ENCODE measurements at regions not wholly inside any gene's neighbourhood (a gene's known extent, or its start where the extent isn't known, plus 50 kb on each side); places are given as distances from the start of the nearest gene placed in this dataset.

- 88% methylated on average over 2 of the region's 3 CpGs for whole genome bisulfite sequencing (ENCODE audit: insufficient coverage)
- H3K36me3 ChIP-seq (replicated peaks in 1 of 2; ENCODE audit: control insufficient read depth in 1 of 2, insufficient read depth in 2 of 2, low read length in 2 of 2): no peaks in the 10 kb centered on the region
- Mint-ChIP-seq H3K9me3 (peaks cover 0 to 4% (median 2%) of the 10 kb centered on the region in 7 donors), H3K4me3 (no peak overlapping the region), H3K27ac (no peak overlapping the region), H3K4me1 (peaks cover 13% of the 10 kb centered on the region), H3K36me3 (no peaks in the 10 kb centered on the region), H3K27me3 (ENCODE audit: low read depth in 3 of 3) (peaks cover 0 to 6% (median 6%) of the 10 kb centered on the region in 3 donors)
- H3K4me3 ChIP-seq (replicated peaks in 1 of 3; ENCODE audit: low read depth in 2 of 3, low read length in 3 of 3): no peak overlapping the region
- no peak overlapping the region for H3K27ac ChIP-seq (ENCODE audit: low read depth in 1 of 2, low read length in 2 of 2)
- no peaks in the 10 kb centered on the region for H3K79me2 ChIP-seq (ENCODE audit: insufficient read depth, low read length)
- no peak for TF ChIP-seq CTCF (IDR thresholded peaks at IDR 0.05)
- no peaks in the 10 kb centered on the region for H4K20me1 ChIP-seq (ENCODE audit: insufficient read depth, low read length)
- DNase-seq: peak in 1 of 3 donors; percentile 25
- H3K27me3 ChIP-seq (ENCODE audit: control insufficient read depth in 2 of 2, insufficient read depth in 2 of 2, low read length in 2 of 2): no peaks in the 10 kb centered on the region
- no peak overlapping the region for H2AFZ ChIP-seq (ENCODE audit: insufficient read depth, low read depth, low read length, poor library complexity, severe bottlenecking)
- no peak overlapping the region for H3K9ac ChIP-seq (ENCODE audit: insufficient read depth, low read length, poor library complexity, severe bottlenecking)
- intact Hi-C loops (cut with micrococcal nuclease): loop anchor here in 1 of 2 donors (5.0 kb wide), 1 partner anchor 39 kb away; no protein-coding TSS in a partner anchor
- H3K4me1 ChIP-seq (ENCODE audit: control insufficient read depth in 1 of 2, insufficient read depth in 2 of 2, low read length in 2 of 2): peaks cover 4 to 6% of the 10 kb centered on the region in 2 donors
- H3K4me2 ChIP-seq (replicated peaks; ENCODE audit: extremely low read depth, low read length, poor library complexity, severe bottlenecking): no peak overlapping the region
- H3K9me3 ChIP-seq (replicated peaks in 1 of 2; ENCODE audit: control insufficient read depth in 1 of 2, insufficient read depth in 1 of 2, low read length in 2 of 2): no peaks in the 10 kb centered on the region
Observed at GRCh38 chr2:74748665-74749064, 85.3 kb upstream of the HK2 start.

GRCh38 chr2:74749432-74749831 lies 84.5 kb upstream of the HK2 start:
- H3K27me3 ChIP-seq (ENCODE audit: control insufficient read depth in 2 of 2, insufficient read depth in 2 of 2, low read length in 2 of 2): no peaks in the 10 kb centered on the region
- 100% methylated on average over 3 of the region's 3 CpGs for WGBS (ENCODE audit: insufficient coverage)
- H4K20me1 ChIP-seq (ENCODE audit: insufficient read depth, low read length): no peaks in the 10 kb centered on the region
- peaks cover 4 to 6% of the 10 kb centered on the region in 2 donors for H3K4me1 ChIP-seq (ENCODE audit: control insufficient read depth in 1 of 2, insufficient read depth in 2 of 2, low read length in 2 of 2)
- H3K27ac ChIP-seq (ENCODE audit: low read depth in 1 of 2, low read length in 2 of 2): no peak overlapping the region
- no peak overlapping the region for H3K4me2 ChIP-seq (replicated peaks; ENCODE audit: extremely low read depth, low read length, poor library complexity, severe bottlenecking)
- no peak overlapping the region for H3K4me3 Mint-ChIP-seq
- peaks cover 0 to under 1% of the 10 kb centered on the region in 2 donors for H3K9me3 ChIP-seq (replicated peaks in 1 of 2; ENCODE audit: control insufficient read depth in 1 of 2, insufficient read depth in 1 of 2, low read length in 2 of 2)
- H3K4me3 ChIP-seq (replicated peaks in 1 of 3; ENCODE audit: low read depth in 2 of 3, low read length in 3 of 3): no peak overlapping the region
- no peaks in the 10 kb centered on the region for H3K79me2 ChIP-seq (ENCODE audit: insufficient read depth, low read length)
- intact Hi-C loops (cut with micrococcal nuclease): loop anchor here in 1 of 2 donors (5.0 kb wide), 1 partner anchor 38 kb away; no protein-coding TSS in a partner anchor
- peaks cover 13% of the 10 kb centered on the region for H3K4me1 Mint-ChIP-seq
- no peaks in the 10 kb centered on the region for H3K36me3 ChIP-seq (replicated peaks in 1 of 2; ENCODE audit: control insufficient read depth in 1 of 2, insufficient read depth in 2 of 2, low read length in 2 of 2)
- peaks cover 0 to 4% (median 2%) of the 10 kb centered on the region in 7 donors for H3K9me3 Mint-ChIP-seq
- no peak overlapping the region for H3K9ac ChIP-seq (ENCODE audit: insufficient read depth, low read length, poor library complexity, severe bottlenecking)
- H3K27ac Mint-ChIP-seq: no peak overlapping the region
- no peak for DNase-seq
- H2AFZ ChIP-seq (ENCODE audit: insufficient read depth, low read depth, low read length, poor library complexity, severe bottlenecking): no peak overlapping the region
- H3K27me3 Mint-ChIP-seq (ENCODE audit: low read depth in 3 of 3): peaks cover 0 to 6% (median 4%) of the 10 kb centered on the region in 3 donors
- no peak for TF ChIP-seq CTCF (IDR thresholded peaks at IDR 0.05)
- peaks cover 0 to under 1% of the 10 kb centered on the region in 2 donors for H3K36me3 Mint-ChIP-seq
